GM12875 (cell line): ENCODE measurements at regions not wholly inside any gene's neighbourhood (a gene's known extent, or its start where the extent isn't known, plus 50 kb on each side); places are given as distances from the start of the nearest gene placed in this dataset.
"Not testable (repeated sequence)": the region's sequence is repeated elsewhere in the genome, so short reads cannot be mapped to it uniquely, and the experiment has no call there.

Source experiments
- H3K4me3 ChIP-seq: one replicate; pipeline ENCODE4 v1.5.1; 2011; ENCODE audit warnings: low read depth, low read length, control low read depth
- CTCF ChIP-seq: IDR thresholded peaks from 2 replicates; pipeline ENCODE4 v1.5.1; 2011; ENCODE audit warnings: low read depth, mild to moderate bottlenecking, control low read depth, inconsistent platforms, low read length, moderate library complexity, borderline replicate concordance; ENCODE audit not compliant: insufficient read depth

- TF ChIP-seq CTCF: no peak
- H3K4me3 ChIP-seq: no peak overlapping the region
Observed at GRCh38 chr11:103807806-103808205, 228.6 kb upstream of the DDI1 start.

GRCh38 chr11:103808252-103808651 lies 228.2 kb upstream of the DDI1 start:
- TF ChIP-seq CTCF: no peak
- no peak overlapping the region for H3K4me3 ChIP-seq

- H3K4me3 ChIP-seq: no peak overlapping the region
- TF ChIP-seq CTCF: no peak
Observed at GRCh38 chr11:103811870-103812455, 224.5 kb upstream of the DDI1 start.

GRCh38 chr11:103812680-103813079 lies 223.8 kb upstream of the DDI1 start:
- H3K4me3 ChIP-seq: no peak overlapping the region
- no peak for TF ChIP-seq CTCF

- not testable (repeated sequence) for H3K4me3 ChIP-seq
Observed at GRCh38 chr11:103820345-103820744, 216.1 kb upstream of the DDI1 start.

GRCh38 chr11:103824116-103824515 lies 212.3 kb upstream of the DDI1 start:
- no peak for TF ChIP-seq CTCF
- H3K4me3 ChIP-seq: no peak overlapping the region

GRCh38 chr11:103825469-103825868 lies 211.0 kb upstream of the DDI1 start:
- TF ChIP-seq CTCF: no peak

GRCh38 chr11:103826856-103827255 lies 209.6 kb upstream of the DDI1 start:
- no peak for TF ChIP-seq CTCF
- no peak overlapping the region for H3K4me3 ChIP-seq

More at GRCh38 chr11:103825469-103825868, 211.0 kb upstream of the DDI1 start:
- no peak overlapping the region for H3K4me3 ChIP-seq
